Epithelial cell of proximal tubule (primary cell): ENCODE measurements at regions not wholly inside any gene's neighbourhood (a gene's known extent, or its start where the extent isn't known, plus 50 kb on each side); places are given as distances from the start of the nearest gene placed in this dataset.

Experiments
- DNase-seq: peaks from one replicate; pipeline ENCODE4 v3.0.0-alpha.2; 2011; ENCODE audit warnings: low read depth
- H3K4me3 ChIP-seq: 2 replicates; pipeline ENCODE4 v1.5.1; 2011; ENCODE audit warnings: low read depth, mild to moderate bottlenecking, low read length
- CTCF ChIP-seq: conservative IDR thresholded peaks from 2 replicates; pipeline ENCODE4 v1.5.1; 2012; ENCODE audit warnings: low read depth, mild to moderate bottlenecking, low read length

GRCh38 chr10:14416308-14416700 lies 85.6 kb upstream of the FRMD4A start:
- no peak for DNase-seq

DNA sequence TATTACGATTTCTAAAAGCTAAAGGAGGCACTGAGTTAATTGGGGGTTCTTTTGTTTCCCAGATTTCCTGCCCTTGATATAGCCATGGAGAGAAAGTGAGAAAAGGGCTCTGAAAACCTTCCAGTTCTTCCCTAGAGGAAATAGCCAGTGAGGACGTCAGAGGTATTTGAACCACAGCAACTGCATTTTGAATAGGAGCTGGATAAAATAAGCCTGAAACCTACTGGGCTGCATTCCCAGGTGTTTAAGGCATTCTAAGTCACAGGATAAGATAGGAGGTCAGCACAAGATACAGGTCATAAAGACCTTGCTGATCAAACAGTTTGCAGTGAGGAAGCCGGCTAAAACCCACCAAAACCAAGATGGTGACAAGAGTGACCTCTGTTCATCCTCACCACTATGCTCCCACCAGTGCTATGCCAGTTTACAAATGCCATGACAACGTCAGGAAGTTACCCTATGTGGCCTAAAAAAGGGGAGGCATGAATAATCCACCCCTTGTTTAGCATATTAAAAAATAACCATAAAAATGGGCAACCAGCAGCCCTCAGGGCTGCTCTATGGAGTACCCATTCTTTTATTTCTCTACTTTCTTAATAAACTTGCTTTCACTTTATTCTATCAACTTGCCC lies 85.1 kb upstream of the FRMD4A start:
- DNase-seq: no peak
- TF ChIP-seq CTCF: no peak
- no peak overlapping the region for H3K4me3 ChIP-seq

More at GRCh38 chr10:14416308-14416700, 85.6 kb upstream of the FRMD4A start:
- H3K4me3 ChIP-seq: no peak overlapping the region
- TF ChIP-seq CTCF: no peak

DNA sequence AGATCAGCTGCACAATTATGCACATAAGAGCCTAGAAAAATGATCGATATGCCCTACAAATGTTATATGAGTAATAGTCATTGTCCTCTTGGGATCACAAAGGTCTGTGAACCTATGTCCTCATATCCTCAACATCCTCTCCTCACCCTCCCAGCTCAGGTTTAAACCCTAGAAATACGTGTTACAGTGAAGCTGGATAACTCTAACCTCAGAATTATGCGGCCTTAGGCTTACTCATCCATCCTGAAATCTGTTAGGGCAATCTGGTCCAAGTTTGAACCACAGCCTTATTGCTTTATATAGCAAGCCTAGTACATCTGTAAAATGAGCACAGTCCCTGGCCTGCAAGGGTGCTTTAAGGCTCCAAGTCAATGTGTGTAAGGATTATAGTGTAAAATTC lies 84.2 kb upstream of the FRMD4A start:
- no peak overlapping the region for H3K4me3 ChIP-seq
- DNase-seq: no peak
- TF ChIP-seq CTCF: no peak

DNA sequence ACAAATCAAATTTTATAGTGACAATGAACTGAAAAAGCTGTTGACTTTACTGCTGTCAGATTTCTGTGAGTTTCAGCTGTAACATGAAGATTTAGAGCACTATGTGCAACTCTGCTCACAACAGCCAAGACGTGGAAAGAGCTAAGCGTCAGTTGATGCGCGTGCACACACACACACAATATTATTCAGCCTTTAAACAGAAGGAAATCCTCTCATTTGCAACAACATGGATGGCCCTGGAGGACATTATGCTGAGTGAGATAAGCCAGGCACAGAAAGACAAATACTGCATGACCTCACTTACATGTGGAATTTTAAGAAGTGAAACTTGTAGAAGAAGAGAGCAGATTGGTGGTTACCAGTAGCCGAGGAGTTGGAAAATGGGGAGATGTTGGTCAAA lies 82.8 kb upstream of the FRMD4A start:
- DNase-seq: no peak
- no peak overlapping the region for H3K4me3 ChIP-seq
- TF ChIP-seq CTCF: no peak

GRCh38 chr10:14412624-14413023 lies 81.9 kb upstream of the FRMD4A start:
- no peak for DNase-seq
- no peak overlapping the region for H3K4me3 ChIP-seq
- no peak for TF ChIP-seq CTCF

DNA sequence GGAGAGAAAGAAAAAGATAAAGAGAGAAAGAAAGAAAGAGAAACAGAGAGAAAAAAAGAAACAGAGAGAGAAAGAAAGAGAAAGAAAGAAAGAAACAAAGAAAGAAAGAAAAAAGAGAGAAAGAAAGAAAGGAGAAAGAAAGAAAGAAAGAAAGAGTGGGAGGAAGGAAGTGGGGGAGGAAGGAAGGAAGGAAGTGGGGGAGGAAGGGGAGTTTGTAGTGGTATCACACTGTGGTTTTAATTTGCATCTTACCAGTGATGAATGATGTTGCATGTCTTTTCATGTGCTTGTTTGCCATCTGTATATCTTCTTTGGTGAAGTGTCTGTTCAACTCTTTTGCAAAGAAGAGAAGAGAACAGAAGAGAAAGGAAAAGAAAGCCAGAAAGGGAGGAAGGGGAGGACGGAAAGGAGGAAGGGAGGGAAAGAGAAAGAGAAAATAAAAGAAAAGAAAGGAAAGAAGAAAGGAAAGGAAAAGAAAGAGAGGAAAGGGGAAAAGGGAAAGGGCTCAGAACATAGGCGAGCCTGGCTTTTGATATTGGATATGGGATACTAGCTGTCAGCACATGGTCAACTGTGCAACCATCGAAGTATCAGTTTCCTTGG lies 79.2 kb upstream of the FRMD4A start:
- no peak for TF ChIP-seq CTCF
- no peak overlapping the region for H3K4me3 ChIP-seq
- no peak for DNase-seq

DNA sequence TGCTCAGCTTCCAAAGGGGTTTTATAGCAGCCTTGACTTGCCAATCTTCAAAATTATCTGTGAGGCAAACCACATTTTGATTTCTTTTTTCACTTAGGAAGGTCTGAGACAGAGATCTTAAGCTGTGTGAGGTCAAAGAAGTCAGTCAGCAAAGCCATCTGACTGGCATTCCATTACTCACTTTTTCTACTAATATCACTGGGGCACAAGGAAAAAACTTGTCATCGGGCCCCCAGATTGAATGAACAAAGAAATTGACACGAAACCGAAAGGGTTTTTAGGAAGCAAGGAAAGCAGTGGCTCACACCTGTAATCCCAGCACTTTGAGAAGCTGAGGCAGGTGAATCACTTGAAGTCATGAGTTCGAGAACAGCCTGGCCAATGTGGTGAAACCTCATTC lies 78.5 kb upstream of the FRMD4A start:
- no peak overlapping the region for H3K4me3 ChIP-seq
- no peak for TF ChIP-seq CTCF
- DNase-seq: no peak
